Esophagus muscularis mucosa (tissue), 4 donors: ENCODE measurements at regions not wholly inside any gene's neighbourhood (a gene's known extent, or its start where the extent isn't known, plus 50 kb on each side); places are given as distances from the start of the nearest gene placed in this dataset.

Source experiments
- DNase-seq: peaks from one replicate; pipeline ENCODE4 v3.0.0-alpha.2; 2017; ENCODE audit errors: extremely low spot score
- H3K27ac ChIP-seq, 4 donors: fragments of 200-600 bp; sonication (generic); replicated peaks in 1 of 4; 1 replicate in 3 of 4; 2 replicates in 1 of 4; pipeline ENCODE4 v1.5.1; 2016 to 2019; ENCODE audit warnings: mild to moderate bottlenecking in 1 of 4
- H3K27me3 ChIP-seq, 4 donors: fragments of 200-600 bp; sonication (generic); one replicate each; pipeline versions ENCODE4 v1.5.1 to v1.6.0; 2016 to 2019
- H3K36me3 ChIP-seq, 4 donors: fragments of 200-600 bp; sonication (generic); one replicate each; pipeline ENCODE4 v1.5.1; 2016 to 2019
- H3K4me1 ChIP-seq, 4 donors: fragments of 200-600 bp; sonication (generic); one replicate each; pipeline ENCODE4 v1.5.1; 2016 to 2019
- H3K4me3 ChIP-seq, 4 donors: fragments of 200-600 bp; sonication (generic); 1 replicate in 2 of 4; 2 replicates in 2 of 4; pipeline ENCODE4 v1.5.1; 2016 to 2019; ENCODE audit warnings: mild to moderate bottlenecking in 4 of 4, moderate library complexity in 1 of 4
- H3K9me3 ChIP-seq, 4 donors: fragments of 200-600 bp; sonication (generic); 1 replicate in 3 of 4; 2 replicates in 1 of 4; pipeline ENCODE4 v1.5.1; 2016 to 2019
- CTCF ChIP-seq, 3 experiments: fragments of 200-600 bp in 2 of 3; fragments of 450-650 bp in 1 of 3; sonication (generic) in 2 of 3; IDR thresholded peaks; one replicate each; pipeline ENCODE4 v1.5.1; 2017 to 2019; ENCODE audit warnings: antibody characterized with exemption in 3 of 3, mild to moderate bottlenecking in 2 of 3, moderate library complexity in 1 of 3
- EP300 ChIP-seq: sonication (generic); formaldehyde crosslinking; IDR thresholded peaks from one replicate; pipeline ENCODE4 v1.6.1; 2017; ENCODE audit warnings: antibody characterized with exemption
- POLR2A ChIP-seq: fragments of 450-650 bp; IDR thresholded peaks from one replicate; pipeline ENCODE4 v1.6.1; 2017; ENCODE audit warnings: antibody characterized with exemption, moderate library complexity, mild to moderate bottlenecking, low read depth
- POLR2AphosphoS5 ChIP-seq, 2 donors: sonication (generic); formaldehyde crosslinking; IDR thresholded peaks; one replicate each; pipeline ENCODE4 v1.6.1; 2017; ENCODE audit warnings: antibody characterized with exemption in 2 of 2
- WGBS: methylation state at CpG from one replicate; pipeline ENCODE4 v1.1.5; 2018; 5-methylcytosine and 5-hydroxymethylcytosine counted together
- intact Hi-C: fragments of 100-400 bp; cut with DNase I; formaldehyde crosslinking; loops from one replicate; pipeline ENCODE4 v1.15.1; 2023

- WGBS: 56% methylated on average over 4 of the region's 4 CpGs
- Histone ChIP-seq H3K27me3 (no peaks in the 10 kb centered on the region), H3K4me3 (no peak overlapping the region), H3K27ac (no peak overlapping the region), H3K9me3 (no peaks in the 10 kb centered on the region), H3K36me3 (no peaks in the 10 kb centered on the region), H3K4me1 (peaks cover 0 to 6% (median 0%) of the 10 kb centered on the region in 4 donors)
- intact Hi-C loops: no loop called here
- TF ChIP-seq POLR2A (no peak), POLR2AphosphoS5 (IDR thresholded peaks at IDR 0.05) (no peak), EP300 (no peak), CTCF (IDR thresholded peaks at IDR 0.05) (no peak)
- no peak for DNase-seq
These were observed 237.3 kb downstream of the PDCD6IP start for GRCh38 chr3:34035775-34036174.

DNA sequence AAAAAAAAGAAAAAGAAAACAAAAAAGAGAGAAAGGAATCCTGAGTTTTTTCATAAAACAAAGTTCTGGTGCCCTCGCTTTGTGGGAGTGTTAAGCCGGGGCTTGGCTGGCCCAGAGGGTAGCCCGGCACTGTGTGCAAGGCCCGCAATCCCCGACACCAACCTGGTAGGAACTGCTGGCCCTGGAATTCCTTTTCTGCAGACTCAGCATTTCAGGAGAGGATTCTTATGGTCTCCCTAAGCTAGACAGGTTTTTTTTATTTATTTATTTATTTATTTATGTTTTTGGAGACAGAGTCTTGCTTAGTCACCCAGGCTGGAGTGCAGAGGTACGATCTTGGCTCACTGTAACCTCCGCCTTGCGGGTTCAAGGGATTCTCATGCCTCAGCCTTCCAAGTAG lies 238.8 kb downstream of the PDCD6IP start:
- Histone ChIP-seq H3K9me3 (no peaks in the 10 kb centered on the region), H3K36me3 (no peaks in the 10 kb centered on the region), H3K27me3 (no peaks in the 10 kb centered on the region), H3K4me1 (peaks cover 0 to 6% (median 0%) of the 10 kb centered on the region in 4 donors), H3K27ac (no peak overlapping the region), H3K4me3 (no peak overlapping the region)
- TF ChIP-seq POLR2AphosphoS5 (IDR thresholded peaks at IDR 0.05) (no peak), POLR2A (no peak), EP300 (no peak), CTCF (IDR thresholded peaks at IDR 0.05) (no peak)
- no peak for DNase-seq
- 90% methylated on average over 8 of the region's 8 CpGs for WGBS
- intact Hi-C loops: no loop called here

DNA sequence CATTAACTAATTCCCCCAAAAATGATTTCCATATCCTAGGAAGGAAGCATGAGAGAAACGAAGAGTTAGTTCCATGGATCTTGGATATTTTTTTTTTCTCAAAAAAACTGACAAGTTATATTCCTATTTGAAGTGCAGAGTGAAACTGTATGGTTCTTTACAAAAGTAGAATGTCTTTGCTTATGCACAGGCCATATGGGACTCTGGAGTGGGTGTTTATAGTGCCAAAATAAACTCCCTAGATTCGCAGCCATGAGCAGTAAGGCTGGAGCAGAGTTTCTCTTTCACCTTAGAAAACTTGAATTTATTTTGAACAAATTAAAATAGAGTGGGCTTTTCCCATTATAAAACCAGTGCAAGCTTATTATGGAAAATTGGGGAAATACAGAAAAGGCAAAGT lies 239.7 kb downstream of the PDCD6IP start:
- WGBS: 76% methylated on average over 2 of the region's 2 CpGs
- H3K4me3 ChIP-seq: no peak overlapping the region
- H3K27me3 ChIP-seq: no peaks in the 10 kb centered on the region
- DNase-seq: no peak
- intact Hi-C loops: no loop called here
- no peaks in the 10 kb centered on the region for H3K36me3 ChIP-seq
- no peak overlapping the region for H3K27ac ChIP-seq
- TF ChIP-seq CTCF (IDR thresholded peaks at IDR 0.05) (no peak), EP300 (no peak), POLR2AphosphoS5 (IDR thresholded peaks at IDR 0.05) (no peak), POLR2A (no peak)
- no peaks in the 10 kb centered on the region for H3K9me3 ChIP-seq
- H3K4me1 ChIP-seq: peaks cover 0 to 6% (median 0%) of the 10 kb centered on the region in 4 donors

DNA sequence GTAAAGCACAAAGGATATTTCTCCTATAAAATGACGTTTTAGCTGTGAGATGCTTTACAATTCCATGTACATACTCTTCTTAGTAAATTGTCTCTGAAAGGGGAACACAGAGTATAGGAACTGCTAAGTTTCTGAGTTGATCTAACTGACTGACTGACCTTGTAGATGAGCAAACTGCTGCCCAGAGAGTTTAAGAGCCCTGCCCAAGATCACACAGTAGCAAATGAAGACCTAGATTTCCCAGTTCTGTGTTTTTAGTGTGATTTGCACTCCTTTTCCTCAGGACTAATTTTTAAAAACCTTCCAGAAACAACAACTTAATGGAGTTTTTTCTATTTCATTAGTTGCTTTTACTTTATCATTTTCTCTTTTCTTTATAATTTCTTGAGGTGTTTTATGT lies 247.7 kb downstream of the PDCD6IP start:
- Histone ChIP-seq H3K36me3 (no peaks in the 10 kb centered on the region), H3K4me1 (peaks cover 0 to 13% (median 8%) of the 10 kb centered on the region in 4 donors), H3K9me3 (no peaks in the 10 kb centered on the region), H3K4me3 (no peak overlapping the region), H3K27ac (no peak overlapping the region), H3K27me3 (no peaks in the 10 kb centered on the region)
- intact Hi-C loops: no loop called here
- WGBS: 96% methylated on average over 1 of the region's 1 CpG
- TF ChIP-seq POLR2AphosphoS5 (IDR thresholded peaks at IDR 0.05): no peak
- TF ChIP-seq POLR2A: no peak
- TF ChIP-seq CTCF (IDR thresholded peaks at IDR 0.05): no peak
- TF ChIP-seq EP300: no peak
- DNase-seq: no peak

DNA sequence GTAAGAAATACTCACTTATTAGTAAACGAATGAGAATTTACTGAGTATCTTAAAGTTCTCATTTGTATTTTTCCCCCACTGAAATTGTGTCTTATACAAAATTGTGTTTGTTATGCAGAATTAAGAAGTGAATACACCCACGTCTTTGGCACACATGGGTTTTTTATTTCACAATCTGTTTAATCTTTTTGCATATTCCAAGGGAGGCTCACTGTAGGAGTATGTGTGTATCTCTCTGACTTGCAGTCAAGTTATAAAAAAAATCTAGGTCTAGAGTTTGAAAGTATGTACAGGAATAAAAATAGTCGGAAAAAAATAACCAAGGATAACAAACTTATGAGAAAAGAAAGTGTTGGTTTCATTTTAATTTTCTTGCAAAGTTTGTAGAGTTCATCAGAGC lies 255.2 kb downstream of the PDCD6IP start:
- intact Hi-C loops: no loop called here
- Histone ChIP-seq H3K4me3 (no peak overlapping the region), H3K27ac (no peak overlapping the region), H3K9me3 (no peaks in the 10 kb centered on the region), H3K4me1 (peaks cover 0 to 5% (median 0%) of the 10 kb centered on the region in 4 donors), H3K27me3 (no peaks in the 10 kb centered on the region), H3K36me3 (no peaks in the 10 kb centered on the region)
- DNase-seq: no peak
- WGBS: 74% methylated on average over 3 of the region's 3 CpGs
- TF ChIP-seq POLR2AphosphoS5 (IDR thresholded peaks at IDR 0.05) (no peak), EP300 (no peak), POLR2A (no peak), CTCF (IDR thresholded peaks at IDR 0.05) (no peak)
